Epidermal melanocyte (primary cell): ENCODE measurements at regions not wholly inside any gene's neighbourhood (a gene's known extent, or its start where the extent isn't known, plus 50 kb on each side); places are given as distances from the start of the nearest gene placed in this dataset.

Source experiments
- DNase-seq: peaks from one replicate; pipeline ENCODE4 v3.0.0; 2011; ENCODE audit warnings: low spot score; ENCODE audit not compliant: insufficient read length

- no peak for DNase-seq
Measured at GRCh38 chr20:59431014-59431413, 130.6 kb downstream of the EDN3 start.

GRCh38 chr20:59434960-59435359, 134.5 kb downstream of the EDN3 start:
- no peak for DNase-seq

GRCh38 chr20:59435518-59435917, 135.1 kb downstream of the EDN3 start:
- DNase-seq: no peak

GRCh38 chr20:59437601-59438031, 137.2 kb downstream of the EDN3 start:
- DNase-seq: no peak

GRCh38 chr20:59438201-59438600, 137.8 kb downstream of the EDN3 start:
- DNase-seq: no peak

GRCh38 chr20:59439243-59439642, 138.8 kb downstream of the EDN3 start:
- DNase-seq: no peak

GRCh38 chr20:59441306-59441705, 140.9 kb downstream of the EDN3 start:
- no peak for DNase-seq

- no peak for DNase-seq
Measured at GRCh38 chr20:59441860-59442810, 141.7 kb downstream of the EDN3 start.

GRCh38 chr20:59443550-59443949, 143.1 kb downstream of the EDN3 start:
- DNase-seq: no peak

- DNase-seq: no peak
Measured at GRCh38 chr20:59446376-59446775, 146.0 kb downstream of the EDN3 start.

- DNase-seq: no peak
Measured at GRCh38 chr20:59448196-59448595, 147.8 kb downstream of the EDN3 start.

- no peak for DNase-seq
Measured at GRCh38 chr20:59448851-59449444, 148.5 kb downstream of the EDN3 start.

- DNase-seq: no peak
Measured at GRCh38 chr20:59451066-59451630, 150.7 kb downstream of the EDN3 start.

- DNase-seq: no peak
Measured at GRCh38 chr20:59451641-59452040, 151.2 kb downstream of the EDN3 start.

- DNase-seq: no peak
Measured at GRCh38 chr20:59452856-59453255, 151.5 kb upstream of the PHACTR3 start.

GRCh38 chr20:59453759-59454560, 150.4 kb upstream of the PHACTR3 start:
- DNase-seq: no peak

GRCh38 chr20:59455402-59456341, 148.7 kb upstream of the PHACTR3 start:
- no peak for DNase-seq

GRCh38 chr20:59456342-59457279, 147.7 kb upstream of the PHACTR3 start:
- no peak for DNase-seq

GRCh38 chr20:59458645-59459044, 145.7 kb upstream of the PHACTR3 start:
- DNase-seq: no peak
